Fibroblast of lung (primary cell): ENCODE measurements at regions not wholly inside any gene's neighbourhood (a gene's known extent, or its start where the extent isn't known, plus 50 kb on each side); places are given as distances from the start of the nearest gene placed in this dataset.

Experiments used
- DNase-seq, 2 donors: peaks; one replicate each; pipeline versions ENCODE4 v3.0.0 to v3.0.0-alpha.2; 2010; ENCODE audit warnings: low read depth in 2 of 2
- H2AFZ ChIP-seq: 2 replicates; pipeline ENCODE4 v1.5.1; 2012; ENCODE audit warnings: low read length, control low read depth, inconsistent platforms
- H3K27ac ChIP-seq: 2 replicates; pipeline ENCODE4 v1.5.1; 2011; ENCODE audit warnings: low read length, control low read depth; ENCODE audit not compliant: insufficient read depth
- H3K27me3 ChIP-seq: 2 replicates; pipeline ENCODE4 v1.5.1; 2011; ENCODE audit warnings: mild to moderate bottlenecking, low read length; ENCODE audit not compliant: control insufficient read depth, insufficient read depth
- H3K36me3 ChIP-seq: 2 replicates; pipeline ENCODE4 v1.5.1; 2011; ENCODE audit warnings: low read length; ENCODE audit not compliant: control insufficient read depth, insufficient read depth
- H3K4me1 ChIP-seq: 2 replicates; pipeline ENCODE4 v1.5.1; 2011; ENCODE audit warnings: low read length; ENCODE audit not compliant: control insufficient read depth, insufficient read depth; ENCODE audit errors: extremely low read depth
- H3K4me2 ChIP-seq: 2 replicates; pipeline ENCODE4 v1.5.1; 2011; ENCODE audit warnings: low read length, control low read depth; ENCODE audit not compliant: insufficient read depth; ENCODE audit errors: extremely low read depth
- H3K4me3 ChIP-seq, 4 experiments: fragments of 200-600 bp in 1 of 4; sonication (generic) in 1 of 4; replicated peaks in 1 of 4; 2 replicates each; pipeline ENCODE4 v1.5.1; 2011 to 2016; ENCODE audit warnings: low read length in 4 of 4, low read depth in 3 of 4, mild to moderate bottlenecking in 3 of 4, control low read depth in 2 of 4, inconsistent platforms in 1 of 4, mixed read lengths in 1 of 4; ENCODE audit not compliant: insufficient read depth in 1 of 4; ENCODE audit errors: control extremely low read depth in 1 of 4
- H3K79me2 ChIP-seq: 2 replicates; pipeline ENCODE4 v1.5.1; 2012; ENCODE audit warnings: mild to moderate bottlenecking, low read length, inconsistent platforms; ENCODE audit not compliant: control insufficient read depth, insufficient read depth
- H3K9ac ChIP-seq: 2 replicates; pipeline ENCODE4 v1.5.1; 2011; ENCODE audit warnings: mild to moderate bottlenecking, low read length, control low read depth; ENCODE audit not compliant: insufficient read depth
- H3K9me3 ChIP-seq: 2 replicates; pipeline ENCODE4 v1.5.1; 2012; ENCODE audit warnings: low read depth, low read length; ENCODE audit not compliant: control insufficient read depth, insufficient read depth
- H4K20me1 ChIP-seq: 2 replicates; pipeline ENCODE4 v1.5.1; 2011; ENCODE audit warnings: low read length; ENCODE audit not compliant: control insufficient read depth, insufficient read depth; ENCODE audit errors: extremely low read depth
- CTCF ChIP-seq, 2 donors: IDR thresholded peaks in 1 of 2; conservative IDR thresholded peaks in 1 of 2; 1 replicate in 1 of 2; 2 replicates in 1 of 2; pipeline ENCODE4 v1.5.1; 2011 to 2012; ENCODE audit warnings: low read length in 2 of 2, control low read depth in 1 of 2, inconsistent platforms in 1 of 2, low read depth in 1 of 2, mild to moderate bottlenecking in 1 of 2
- EZH2 ChIP-seq: IDR thresholded peaks from 2 replicates; pipeline ENCODE4 v1.5.1; 2012; ENCODE audit warnings: low read length, control low read depth, mild to moderate bottlenecking; ENCODE audit errors: missing control alignments

DNA sequence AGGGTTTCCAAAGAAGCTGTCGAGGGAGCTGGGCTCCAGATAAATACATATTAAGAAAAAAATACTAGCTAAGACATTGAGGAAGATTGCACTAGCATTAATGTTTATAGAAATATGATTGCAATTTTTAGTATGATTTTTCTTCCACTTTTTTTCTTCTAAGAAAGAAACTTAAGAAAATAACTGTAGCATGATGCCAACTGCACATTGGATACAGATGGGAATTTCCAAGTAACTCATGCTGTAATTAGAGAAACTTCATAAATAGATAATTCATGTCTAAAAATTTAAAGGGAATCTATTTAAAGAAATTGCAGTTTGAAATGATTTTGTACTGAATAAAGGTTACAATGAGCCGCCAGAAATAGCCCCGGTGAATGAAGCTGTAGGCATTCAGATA lies 119.4 kb downstream of the POLR1F start:
- Histone ChIP-seq H3K9me3 (no peaks in the 10 kb centered on the region), H2AFZ (no peak overlapping the region), H3K27ac (no peak overlapping the region), H3K4me3 (no peak overlapping the region), H3K79me2 (no peaks in the 10 kb centered on the region), H3K27me3 (no peaks in the 10 kb centered on the region), H3K4me1 (no peaks in the 10 kb centered on the region), H4K20me1 (no peaks in the 10 kb centered on the region), H3K9ac (no peak overlapping the region), H3K4me2 (no peak overlapping the region), H3K36me3 (no peaks in the 10 kb centered on the region)
- no peak for DNase-seq
- TF ChIP-seq EZH2 (no peak), CTCF (conservative IDR thresholded peaks at IDR 0.05 in 1 of 2, IDR thresholded peaks at IDR 0.05 in 1 of 2; ENCODE audit: low read depth in 1 of 2, low read length in 2 of 2) (no peak)

DNA sequence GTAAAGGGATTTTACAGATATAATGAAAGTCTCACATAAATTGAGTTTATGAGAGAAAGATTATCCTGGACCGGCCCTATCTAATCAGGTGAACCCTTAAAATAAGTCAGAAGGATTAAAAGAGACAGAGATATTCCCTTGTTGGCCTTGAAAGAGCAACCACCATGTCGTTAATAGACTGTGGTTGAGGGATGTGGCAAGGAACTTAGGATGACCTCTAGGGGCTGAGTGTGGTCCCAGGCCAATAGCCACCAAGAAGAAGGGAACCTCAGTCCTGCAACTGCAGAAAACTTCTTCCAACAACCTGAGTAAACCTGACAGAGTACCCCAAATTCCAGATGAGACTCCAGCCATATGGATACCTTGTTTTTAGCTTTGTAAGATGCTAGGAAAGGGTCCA lies 121.5 kb downstream of the POLR1F start:
- DNase-seq, result no peak
- H3K79me2 ChIP-seq, result no peaks in the 10 kb centered on the region
- H2AFZ ChIP-seq, result no peak overlapping the region
- no peak overlapping the region for H3K27ac ChIP-seq
- H3K9ac ChIP-seq, result no peak overlapping the region
- H3K27me3 ChIP-seq, result no peaks in the 10 kb centered on the region
- H3K36me3 ChIP-seq, result no peaks in the 10 kb centered on the region
- no peak overlapping the region for H3K4me3 ChIP-seq
- no peaks in the 10 kb centered on the region for H3K4me1 ChIP-seq
- no peak overlapping the region for H3K4me2 ChIP-seq
- no peak for TF ChIP-seq CTCF (conservative IDR thresholded peaks at IDR 0.05 in 1 of 2, IDR thresholded peaks at IDR 0.05 in 1 of 2; ENCODE audit: low read depth in 1 of 2, low read length in 2 of 2)
- no peak for TF ChIP-seq EZH2
- H4K20me1 ChIP-seq, result no peaks in the 10 kb centered on the region
- no peaks in the 10 kb centered on the region for H3K9me3 ChIP-seq

DNA sequence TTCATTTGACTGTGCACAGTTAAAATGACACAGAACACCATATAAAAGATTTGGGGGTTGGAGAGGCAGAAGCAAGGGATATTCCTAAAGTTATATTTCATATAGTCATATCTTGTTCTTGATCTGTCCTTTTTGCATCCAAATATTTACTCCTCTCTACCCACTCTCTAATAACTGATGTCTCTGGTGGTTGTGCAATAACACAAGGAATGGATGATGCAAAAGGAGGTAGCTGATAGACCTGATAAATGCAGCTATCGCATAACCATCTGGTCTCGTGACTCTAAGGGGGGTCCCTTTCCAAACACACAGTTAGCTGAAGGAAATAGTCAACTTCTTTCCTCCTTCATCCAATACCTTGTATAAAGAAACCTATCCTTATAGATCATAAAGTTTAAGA lies 123.1 kb downstream of the POLR1F start:
- Histone ChIP-seq H3K36me3 (no peaks in the 10 kb centered on the region), H3K4me3 (no peak overlapping the region), H4K20me1 (no peaks in the 10 kb centered on the region), H3K27me3 (no peaks in the 10 kb centered on the region), H3K9me3 (no peaks in the 10 kb centered on the region), H2AFZ (no peak overlapping the region), H3K9ac (no peak overlapping the region), H3K79me2 (no peaks in the 10 kb centered on the region), H3K27ac (no peak overlapping the region), H3K4me2 (no peak overlapping the region), H3K4me1 (no peaks in the 10 kb centered on the region)
- no peak for DNase-seq
- TF ChIP-seq EZH2, result no peak
- no peak for TF ChIP-seq CTCF (conservative IDR thresholded peaks at IDR 0.05 in 1 of 2, IDR thresholded peaks at IDR 0.05 in 1 of 2; ENCODE audit: low read depth in 1 of 2, low read length in 2 of 2)
